LNCaP clone FGC (cell line): ENCODE measurements at regions not wholly inside any gene's neighbourhood (a gene's known extent, or its start where the extent isn't known, plus 50 kb on each side); places are given as distances from the start of the nearest gene placed in this dataset.

Experiments
- DNase-seq: peaks from one replicate; pipeline ENCODE4 v3.0.0-alpha.2; 2011; ENCODE audit warnings: low read depth
- H3K4me3 ChIP-seq: 2 replicates; pipeline ENCODE4 v1.5.1; 2011; ENCODE audit warnings: mild to moderate bottlenecking, low read depth, low read length, control low read depth
- TF ChIP-seq, protein P1 (sequence below): IDR thresholded peaks from 2 replicates; pipeline ENCODE4 v1.5.1; 2012; ENCODE audit warnings: mild to moderate bottlenecking; ENCODE audit not compliant: control insufficient read depth, insufficient read depth; ENCODE audit errors: extremely low read depth

DNA sequence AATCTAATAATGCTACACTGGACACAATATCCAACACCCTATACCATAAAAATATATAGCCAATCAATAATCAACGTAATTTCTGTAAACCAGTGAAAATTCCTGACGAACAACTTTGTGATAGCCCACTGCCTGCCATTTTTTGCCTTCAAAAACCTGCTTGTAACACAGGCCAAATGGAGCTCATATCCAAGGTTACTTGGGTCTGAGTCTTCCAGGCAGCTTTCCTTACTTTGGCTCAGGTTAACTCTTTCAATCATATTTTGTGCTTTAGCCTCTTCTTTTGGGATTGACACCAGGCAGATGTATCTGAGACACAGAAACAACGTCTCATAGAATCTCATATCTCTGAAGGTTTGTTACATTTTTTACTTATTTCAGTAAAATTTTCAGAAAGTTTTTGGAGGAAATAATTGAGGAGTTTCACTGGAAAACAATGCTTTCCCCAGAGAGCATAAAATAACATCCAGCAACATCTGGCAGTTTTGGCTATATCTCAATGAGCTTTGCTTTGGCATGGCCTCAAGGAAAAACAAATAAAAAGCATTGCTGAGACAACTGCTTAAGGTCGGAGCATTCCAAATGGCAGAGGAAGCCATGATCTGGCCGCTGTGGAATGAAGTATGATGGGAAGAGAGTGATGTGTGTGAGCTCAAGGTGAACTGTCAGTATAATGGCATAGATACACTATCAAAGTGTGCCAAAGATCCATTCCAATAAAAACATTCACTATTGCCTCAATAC, 162.9 kb upstream of the SPIN4 start:
- no peak overlapping the region for H3K4me3 ChIP-seq
- TF ChIP-seq, protein P1, sequence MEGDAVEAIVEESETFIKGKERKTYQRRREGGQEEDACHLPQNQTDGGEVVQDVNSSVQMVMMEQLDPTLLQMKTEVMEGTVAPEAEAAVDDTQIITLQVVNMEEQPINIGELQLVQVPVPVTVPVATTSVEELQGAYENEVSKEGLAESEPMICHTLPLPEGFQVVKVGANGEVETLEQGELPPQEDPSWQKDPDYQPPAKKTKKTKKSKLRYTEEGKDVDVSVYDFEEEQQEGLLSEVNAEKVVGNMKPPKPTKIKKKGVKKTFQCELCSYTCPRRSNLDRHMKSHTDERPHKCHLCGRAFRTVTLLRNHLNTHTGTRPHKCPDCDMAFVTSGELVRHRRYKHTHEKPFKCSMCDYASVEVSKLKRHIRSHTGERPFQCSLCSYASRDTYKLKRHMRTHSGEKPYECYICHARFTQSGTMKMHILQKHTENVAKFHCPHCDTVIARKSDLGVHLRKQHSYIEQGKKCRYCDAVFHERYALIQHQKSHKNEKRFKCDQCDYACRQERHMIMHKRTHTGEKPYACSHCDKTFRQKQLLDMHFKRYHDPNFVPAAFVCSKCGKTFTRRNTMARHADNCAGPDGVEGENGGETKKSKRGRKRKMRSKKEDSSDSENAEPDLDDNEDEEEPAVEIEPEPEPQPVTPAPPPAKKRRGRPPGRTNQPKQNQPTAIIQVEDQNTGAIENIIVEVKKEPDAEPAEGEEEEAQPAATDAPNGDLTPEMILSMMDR: no peak
- DNase-seq: peak; percentile 56

DNA sequence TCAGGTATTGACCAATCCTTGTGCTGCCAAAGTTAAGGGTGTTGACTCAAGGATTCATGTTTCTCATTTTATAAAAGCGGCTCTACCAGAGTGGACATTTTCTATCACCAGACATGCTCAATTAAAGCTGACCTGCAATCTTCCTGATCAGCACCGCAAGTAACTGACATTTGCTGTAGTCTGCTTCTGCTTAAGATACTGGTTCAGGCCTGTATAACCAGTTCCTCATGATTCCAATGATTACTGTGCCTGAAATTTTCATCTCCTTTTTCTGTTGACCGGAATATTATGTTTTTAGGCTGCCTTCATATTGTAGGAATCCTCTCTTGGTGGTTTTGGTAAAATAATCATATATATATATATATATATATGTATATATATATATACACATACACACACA, 160.2 kb upstream of the SPIN4 start:
- TF ChIP-seq, protein P1: no peak
- no peak overlapping the region for H3K4me3 ChIP-seq
- peak; percentile 27 for DNase-seq

DNA sequence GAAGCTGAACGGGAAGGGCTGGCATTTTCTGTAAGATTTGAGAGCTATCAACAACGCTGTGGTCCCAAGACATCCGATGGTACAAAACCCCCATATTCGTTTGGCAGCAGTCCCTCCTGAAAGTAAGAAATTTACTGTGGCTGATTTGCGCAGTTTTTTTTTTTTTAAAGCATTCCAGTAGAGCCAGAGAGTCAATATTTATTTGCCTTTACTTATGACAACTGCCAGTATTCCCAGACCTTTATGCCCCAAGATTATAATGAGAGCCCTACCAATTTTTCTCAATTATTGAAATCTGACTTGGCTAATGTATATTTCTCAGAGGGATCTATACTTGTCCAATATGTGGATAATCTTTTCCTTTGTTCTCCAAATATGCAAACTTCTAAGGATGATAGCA, 157.5 kb upstream of the SPIN4 start:
- no peak overlapping the region for H3K4me3 ChIP-seq
- TF ChIP-seq, protein P1: no peak
- no peak for DNase-seq

DNA sequence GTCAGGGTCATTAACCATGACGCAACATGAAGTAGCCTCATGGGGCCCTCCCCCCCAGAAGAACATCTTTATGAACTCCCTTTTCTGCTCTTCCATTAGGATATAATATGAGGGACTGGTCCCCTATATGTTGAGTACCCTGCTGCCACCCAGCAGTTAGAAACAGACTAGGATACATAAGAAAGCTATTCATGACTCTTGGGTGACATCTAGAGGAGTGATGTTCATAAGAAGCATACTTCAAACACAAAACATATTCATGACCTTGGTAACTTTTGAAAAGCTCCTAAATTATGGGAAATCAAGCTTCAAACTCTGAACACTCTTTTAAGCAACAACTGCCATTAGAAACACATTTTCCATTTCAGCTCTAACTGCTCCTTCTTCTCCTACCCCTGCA, 155.2 kb upstream of the SPIN4 start:
- TF ChIP-seq, protein P1: peak; percentile 40; the same call in 1 of the 2 replicates
- peak; percentile 15 for DNase-seq
- no peak overlapping the region for H3K4me3 ChIP-seq

DNA sequence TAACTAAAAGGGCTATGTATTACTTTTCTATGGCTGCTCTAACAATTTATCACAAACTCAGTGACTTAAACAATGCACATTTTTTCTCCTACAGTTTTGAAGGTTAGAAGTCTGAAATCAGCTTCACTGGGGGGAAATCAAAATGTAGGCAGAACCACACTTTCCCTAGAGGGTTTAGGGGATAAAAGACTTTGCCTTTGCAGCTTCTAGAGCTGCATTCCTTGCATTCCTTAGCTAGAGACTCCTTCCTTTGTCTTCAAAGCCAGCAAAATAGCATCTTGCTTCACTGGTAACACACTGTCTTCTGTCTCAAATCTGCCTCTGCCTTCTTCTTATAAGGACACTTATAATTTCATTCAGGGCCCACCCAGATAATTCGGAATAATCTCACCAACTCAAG, 152.4 kb upstream of the SPIN4 start:
- TF ChIP-seq, protein P1: no peak
- no peak overlapping the region for H3K4me3 ChIP-seq
- no peak for DNase-seq

DNA sequence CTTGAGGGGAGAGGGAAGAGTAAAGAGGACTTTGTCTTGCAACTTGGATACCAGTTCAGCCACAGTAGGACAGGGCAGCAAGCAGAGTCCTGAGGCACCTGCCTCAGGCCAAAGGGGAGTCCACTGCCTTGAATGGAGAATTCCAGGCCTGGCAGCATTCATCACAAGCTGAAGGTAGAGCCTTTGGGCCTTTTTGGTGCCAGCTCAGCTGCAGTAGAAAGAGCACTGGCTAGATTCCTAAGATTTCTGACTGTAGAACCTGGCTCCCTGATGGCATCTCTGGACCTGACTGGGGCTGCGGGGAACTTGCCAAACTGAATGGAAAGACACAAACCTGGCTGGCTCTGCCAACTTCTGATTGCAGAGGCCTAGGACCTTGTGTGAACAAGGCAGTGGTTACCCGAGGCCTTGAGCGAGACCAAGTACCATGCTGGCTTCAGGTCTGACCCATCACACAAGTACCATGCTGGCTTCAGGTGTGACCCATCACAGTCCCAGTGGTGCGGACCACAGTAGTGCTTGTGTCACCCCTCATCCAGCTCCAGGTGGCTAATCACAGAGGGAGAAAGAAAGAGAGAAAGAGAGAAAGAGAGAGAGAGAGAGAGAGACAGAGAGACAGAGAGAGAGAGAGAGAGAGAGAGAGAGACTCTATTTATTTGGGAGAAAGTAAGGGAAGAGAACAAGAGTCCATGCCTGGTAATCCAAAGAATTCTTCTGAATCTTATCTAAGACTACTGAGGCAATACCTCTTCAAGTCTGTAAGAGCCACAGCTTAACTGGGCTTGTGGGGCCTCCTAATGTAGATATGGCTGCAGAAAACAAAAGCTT, 137.6 kb upstream of the SPIN4 start:
- TF ChIP-seq, protein P1: no peak
- H3K4me3 ChIP-seq: no peak overlapping the region
- DNase-seq: no peak
